Upper lobe of right lung (tissue), 1 donor: ENCODE measurements at regions not wholly inside any gene's neighbourhood (a gene's known extent, or its start where the extent isn't known, plus 50 kb on each side); places are given as distances from the start of the nearest gene placed in this dataset.

Source experiments
- ATAC-seq: fragments of 200-7000 bp; cut with Tn5 transposase; one replicate; pipeline ENCODE4 v1.9.1; 2020; ENCODE audit warnings: mild to moderate bottlenecking, moderate library complexity
- DNase-seq: peaks from one replicate; pipeline ENCODE4 v3.0.0-alpha.2; 2020
- H3K27ac ChIP-seq: fragments of 200-600 bp; one replicate; pipeline ENCODE4 v1.8.0; 2022
- H3K27me3 ChIP-seq: fragments of 200-600 bp; one replicate; pipeline ENCODE4 v1.8.0; 2022; ENCODE audit warnings: mild to moderate bottlenecking
- H3K36me3 ChIP-seq: fragments of 200-600 bp; one replicate; pipeline ENCODE4 v1.8.0; 2022
- H3K4me1 ChIP-seq: fragments of 200-600 bp; one replicate; pipeline ENCODE4 v1.8.0; 2022
- H3K4me3 ChIP-seq: fragments of 200-600 bp; one replicate; pipeline ENCODE4 v1.8.0; 2022; ENCODE audit warnings: mild to moderate bottlenecking
- H3K9me3 ChIP-seq: fragments of 200-600 bp; one replicate; pipeline ENCODE4 v1.8.0; 2022
- intact Hi-C: fragments of 100-400 bp; cut with DNase I; formaldehyde crosslinking; loops from one replicate; pipeline ENCODE4 v1.11.0; 2022
- TF ChIP-seq, protein P1 (sequence below): fragments of 200-600 bp; IDR thresholded peaks from one replicate; pipeline ENCODE4 v1.8.0; 2022; ENCODE audit warnings: antibody characterized with exemption
- donor health status: DM: no; HTN: yes; CAD: no; lungs with severe emphysema.

DNA sequence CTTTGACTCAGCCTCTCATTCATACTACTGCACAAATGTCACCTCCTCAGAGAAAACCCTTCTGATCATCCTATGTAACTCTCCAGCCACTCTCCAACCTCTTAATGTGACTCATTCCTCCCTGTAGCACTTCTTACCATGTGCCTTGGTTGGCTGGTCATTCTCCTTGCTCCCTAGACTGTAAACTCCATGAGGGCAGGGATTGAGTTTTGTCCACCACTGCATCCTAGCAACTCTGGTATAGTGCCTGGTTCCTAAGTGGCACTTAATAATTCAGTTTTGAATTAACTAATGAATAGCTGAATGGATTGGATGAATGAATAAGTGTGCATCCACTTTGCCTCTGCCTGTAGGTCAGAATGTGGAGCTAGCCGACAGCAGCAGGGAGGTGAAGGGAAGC, 202.5 kb upstream of the HES1 start:
- DNase-seq (no peak), ATAC-seq (no peak)
- intact Hi-C loops: no loop called here
- Histone ChIP-seq H3K36me3 (no peaks in the 10 kb centered on the region), H3K27me3 (no peaks in the 10 kb centered on the region), H3K4me1 (no peaks in the 10 kb centered on the region), H3K27ac (no peak overlapping the region), H3K4me3 (no peak overlapping the region), H3K9me3 (no peaks in the 10 kb centered on the region)
- TF ChIP-seq, protein P1, sequence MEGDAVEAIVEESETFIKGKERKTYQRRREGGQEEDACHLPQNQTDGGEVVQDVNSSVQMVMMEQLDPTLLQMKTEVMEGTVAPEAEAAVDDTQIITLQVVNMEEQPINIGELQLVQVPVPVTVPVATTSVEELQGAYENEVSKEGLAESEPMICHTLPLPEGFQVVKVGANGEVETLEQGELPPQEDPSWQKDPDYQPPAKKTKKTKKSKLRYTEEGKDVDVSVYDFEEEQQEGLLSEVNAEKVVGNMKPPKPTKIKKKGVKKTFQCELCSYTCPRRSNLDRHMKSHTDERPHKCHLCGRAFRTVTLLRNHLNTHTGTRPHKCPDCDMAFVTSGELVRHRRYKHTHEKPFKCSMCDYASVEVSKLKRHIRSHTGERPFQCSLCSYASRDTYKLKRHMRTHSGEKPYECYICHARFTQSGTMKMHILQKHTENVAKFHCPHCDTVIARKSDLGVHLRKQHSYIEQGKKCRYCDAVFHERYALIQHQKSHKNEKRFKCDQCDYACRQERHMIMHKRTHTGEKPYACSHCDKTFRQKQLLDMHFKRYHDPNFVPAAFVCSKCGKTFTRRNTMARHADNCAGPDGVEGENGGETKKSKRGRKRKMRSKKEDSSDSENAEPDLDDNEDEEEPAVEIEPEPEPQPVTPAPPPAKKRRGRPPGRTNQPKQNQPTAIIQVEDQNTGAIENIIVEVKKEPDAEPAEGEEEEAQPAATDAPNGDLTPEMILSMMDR: no peak

DNA sequence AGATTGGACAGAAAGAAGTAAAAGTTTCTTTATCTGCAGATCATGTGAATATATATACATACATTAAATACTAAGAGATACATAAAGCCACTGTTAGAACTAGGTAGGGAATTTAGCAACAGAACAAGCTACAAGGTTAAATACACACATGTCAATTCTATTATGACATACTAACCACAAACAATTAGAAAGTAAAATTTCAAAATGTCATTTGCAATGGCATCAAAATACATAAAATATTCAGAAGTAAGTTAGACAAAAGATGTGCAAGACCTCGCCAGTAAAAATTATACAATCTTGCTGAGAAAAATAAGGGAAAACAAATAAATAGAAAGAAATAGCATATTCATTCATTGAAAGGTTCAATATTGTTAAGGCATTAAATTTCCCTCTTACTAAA, 200.0 kb upstream of the HES1 start:
- no peaks in the 10 kb centered on the region for H3K36me3 ChIP-seq

DNA sequence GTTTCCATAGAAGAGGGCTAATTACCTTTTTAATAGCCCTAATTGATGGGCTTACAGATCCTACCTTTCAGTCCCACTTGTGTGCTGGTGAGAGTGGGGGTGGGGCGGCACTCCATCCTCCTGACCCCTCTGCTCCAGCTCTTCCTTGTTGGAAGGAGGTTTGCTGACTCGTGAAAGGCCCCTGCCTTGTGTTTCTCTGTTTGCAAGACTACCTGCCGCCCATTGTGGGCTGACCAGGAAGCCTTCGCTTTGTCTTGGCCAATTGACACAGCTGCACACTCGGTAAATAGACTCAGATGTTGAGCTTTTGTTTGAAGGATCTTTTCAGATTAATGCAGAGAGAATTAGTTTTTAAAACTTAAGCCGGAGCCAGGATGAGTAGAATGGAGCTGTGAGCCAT, 197.3 kb upstream of the HES1 start:
- no peaks in the 10 kb centered on the region for H3K36me3 ChIP-seq
- intact Hi-C loops: no loop called here
- DNase-seq: no peak
- H3K9me3 ChIP-seq: no peaks in the 10 kb centered on the region
- H3K4me1 ChIP-seq: no peaks in the 10 kb centered on the region
- TF ChIP-seq, protein P1: no peak
- ATAC-seq: no peak
- no peak overlapping the region for H3K27ac ChIP-seq
- no peak overlapping the region for H3K4me3 ChIP-seq
- H3K27me3 ChIP-seq: no peaks in the 10 kb centered on the region

More for the DNA sequence above, 200.0 kb upstream of the HES1 start:
- DNase-seq (no peak), ATAC-seq (no peak)
- TF ChIP-seq, protein P1: no peak
- no peaks in the 10 kb centered on the region for H3K9me3 ChIP-seq
- H3K27me3 ChIP-seq: no peaks in the 10 kb centered on the region
- no peak overlapping the region for H3K27ac ChIP-seq
- H3K4me1 ChIP-seq: no peaks in the 10 kb centered on the region
- no peak overlapping the region for H3K4me3 ChIP-seq
- intact Hi-C loops: no loop called here

DNA sequence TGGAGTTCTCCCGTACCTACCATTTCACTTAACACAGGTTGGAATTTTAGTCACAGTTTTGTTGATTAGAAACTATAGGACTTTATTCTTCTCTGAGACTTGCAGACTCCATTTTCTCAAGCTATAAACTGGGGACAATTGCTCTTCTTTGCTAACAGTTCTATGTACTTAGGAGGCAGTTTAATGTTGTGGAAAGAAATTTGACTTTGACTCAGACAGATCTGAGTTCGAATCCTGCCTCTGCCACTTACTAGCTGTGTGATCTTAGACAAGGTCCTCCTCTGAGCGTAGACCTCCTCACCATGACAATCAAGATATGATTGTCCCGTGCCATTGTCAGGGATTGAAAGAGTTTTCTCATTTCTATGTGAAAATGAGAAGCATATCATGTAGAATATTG, 196.4 kb upstream of the HES1 start:
- H3K27me3 ChIP-seq: no peaks in the 10 kb centered on the region
- intact Hi-C loops: no loop called here
- ATAC-seq (no peak), DNase-seq (no peak)
- no peaks in the 10 kb centered on the region for H3K9me3 ChIP-seq
- TF ChIP-seq, protein P1: no peak
- H3K36me3 ChIP-seq: no peaks in the 10 kb centered on the region
- no peak overlapping the region for H3K4me3 ChIP-seq
- H3K27ac ChIP-seq: no peak overlapping the region
- no peaks in the 10 kb centered on the region for H3K4me1 ChIP-seq

DNA sequence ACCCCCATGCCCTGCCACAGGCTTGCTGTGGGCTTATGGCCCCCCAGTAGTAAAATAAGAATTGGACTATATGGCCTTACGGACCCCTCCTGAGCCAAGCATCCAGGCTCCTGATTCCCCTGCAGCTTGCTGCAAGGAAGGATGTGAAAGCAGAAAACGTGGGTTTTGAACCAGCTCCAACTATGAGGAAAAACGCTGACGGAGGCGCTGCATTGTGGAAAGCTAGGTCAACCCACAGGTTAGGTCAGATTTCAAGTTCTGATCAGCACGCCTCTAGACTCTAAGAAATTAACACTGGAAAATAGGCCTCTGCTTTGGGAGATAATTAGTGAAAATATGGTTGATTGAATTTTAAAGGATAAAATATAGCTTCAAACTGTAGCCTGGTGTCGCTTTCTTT, 195.4 kb upstream of the HES1 start:
- DNase-seq (no peak), ATAC-seq (no peak)
- H3K27me3 ChIP-seq: no peaks in the 10 kb centered on the region
- no peak overlapping the region for H3K4me3 ChIP-seq
- H3K36me3 ChIP-seq: no peaks in the 10 kb centered on the region
- intact Hi-C loops: no loop called here
- TF ChIP-seq, protein P1: no peak
- no peaks in the 10 kb centered on the region for H3K9me3 ChIP-seq
- no peak overlapping the region for H3K27ac ChIP-seq
- no peaks in the 10 kb centered on the region for H3K4me1 ChIP-seq

DNA sequence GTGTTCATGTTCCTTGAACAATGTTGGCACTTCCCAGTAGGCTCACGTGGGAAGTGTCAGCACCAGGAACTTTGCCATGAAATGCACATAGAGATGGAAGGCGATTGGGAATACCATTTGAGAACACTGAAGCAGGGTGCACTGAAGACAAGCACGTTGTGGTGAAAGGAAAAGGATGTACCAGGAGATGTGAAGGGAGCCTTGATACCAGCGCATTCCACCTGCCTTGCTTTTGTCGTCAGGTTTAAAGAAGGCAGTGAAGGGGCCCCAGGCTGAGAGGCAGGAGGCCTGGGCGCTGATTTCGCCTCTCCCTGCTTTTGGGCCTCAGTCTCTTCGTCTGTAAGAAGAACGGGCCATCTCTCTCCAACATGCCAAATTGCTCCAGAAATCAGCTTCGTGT, 194.5 kb upstream of the HES1 start:
- TF ChIP-seq, protein P1: no peak
- DNase-seq: no peak
- intact Hi-C loops: no loop called here

More for the DNA sequence above, 194.5 kb upstream of the HES1 start:
- H3K9me3 ChIP-seq: no peaks in the 10 kb centered on the region
- no peak overlapping the region for H3K27ac ChIP-seq
- ATAC-seq: no peak
- no peaks in the 10 kb centered on the region for H3K27me3 ChIP-seq
- no peak overlapping the region for H3K4me3 ChIP-seq
- no peaks in the 10 kb centered on the region for H3K36me3 ChIP-seq
- H3K4me1 ChIP-seq: no peaks in the 10 kb centered on the region
